Right ventricle myocardium inferior (tissue), 1 donor: ENCODE measurements at regions not wholly inside any gene's neighbourhood (a gene's known extent, or its start where the extent isn't known, plus 50 kb on each side); places are given as distances from the start of the nearest gene placed in this dataset.

ENCODE experiments used
- ATAC-seq: fragments of 200-7000 bp; cut with Tn5 transposase; one replicate; pipeline ENCODE4 v1.9.1; 2020; ENCODE audit warnings: mild to moderate bottlenecking, moderate library complexity
- DNase-seq: peaks from one replicate; pipeline ENCODE4 v3.0.0; 2021; ENCODE audit errors: missing footprints
- intact Hi-C: fragments of 100-400 bp; cut with DNase I; formaldehyde crosslinking; loops from one replicate; pipeline ENCODE4 v1.11.0; 2022
- donor health status: DM: no; HTN: yes; CAD: no; lungs with severe emphysema.

DNA sequence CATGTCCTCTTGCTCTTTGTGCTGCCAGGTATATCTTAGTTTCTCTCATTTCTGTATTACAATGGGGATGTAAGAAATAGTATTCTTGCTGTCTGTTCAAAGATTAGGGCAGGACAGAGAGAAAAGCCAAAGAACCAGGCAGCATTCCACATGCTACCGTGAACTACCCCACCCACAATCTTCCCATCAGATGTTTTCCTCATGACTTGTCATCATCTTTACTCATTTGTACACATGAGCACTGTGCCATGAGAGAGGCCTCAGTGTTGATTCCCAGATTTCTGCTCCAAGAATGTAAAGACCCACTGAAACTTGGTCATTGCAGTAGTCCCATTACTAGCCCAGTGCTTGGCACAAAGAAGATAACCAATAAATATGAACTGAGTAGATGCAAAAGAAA is 354.6 kb upstream of the RASGEF1B start:
- intact Hi-C loops = no loop called here
- DNase-seq (no peak), ATAC-seq (no peak)

DNA sequence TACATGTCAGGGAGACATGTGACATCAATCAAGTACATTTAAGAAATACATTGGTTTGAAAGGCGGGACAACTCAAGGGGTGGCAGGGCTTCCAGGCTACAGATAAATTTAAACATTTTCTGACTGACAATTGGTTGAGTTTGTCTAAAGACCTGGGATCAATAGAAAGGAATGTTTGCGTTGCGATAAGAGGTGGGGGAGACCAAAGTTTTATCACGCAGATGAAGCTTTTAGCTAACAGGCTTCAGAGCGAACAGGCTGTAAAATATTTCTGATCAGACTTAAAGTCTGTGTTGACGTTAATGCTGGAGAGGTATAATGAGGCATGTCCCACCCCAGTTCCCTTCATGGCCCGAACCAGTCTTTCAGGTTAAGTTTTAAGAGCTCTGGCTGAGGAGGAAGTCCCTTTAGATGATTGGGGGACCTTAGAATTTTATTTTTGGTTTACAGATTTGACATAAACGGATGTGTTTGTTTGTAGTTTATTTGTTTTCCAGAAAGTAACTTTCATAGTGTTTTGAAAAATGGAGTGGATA is 346.7 kb upstream of the RASGEF1B start:
- DNase-seq (no peak), ATAC-seq (no peak)
- intact Hi-C loops = no loop called here

DNA sequence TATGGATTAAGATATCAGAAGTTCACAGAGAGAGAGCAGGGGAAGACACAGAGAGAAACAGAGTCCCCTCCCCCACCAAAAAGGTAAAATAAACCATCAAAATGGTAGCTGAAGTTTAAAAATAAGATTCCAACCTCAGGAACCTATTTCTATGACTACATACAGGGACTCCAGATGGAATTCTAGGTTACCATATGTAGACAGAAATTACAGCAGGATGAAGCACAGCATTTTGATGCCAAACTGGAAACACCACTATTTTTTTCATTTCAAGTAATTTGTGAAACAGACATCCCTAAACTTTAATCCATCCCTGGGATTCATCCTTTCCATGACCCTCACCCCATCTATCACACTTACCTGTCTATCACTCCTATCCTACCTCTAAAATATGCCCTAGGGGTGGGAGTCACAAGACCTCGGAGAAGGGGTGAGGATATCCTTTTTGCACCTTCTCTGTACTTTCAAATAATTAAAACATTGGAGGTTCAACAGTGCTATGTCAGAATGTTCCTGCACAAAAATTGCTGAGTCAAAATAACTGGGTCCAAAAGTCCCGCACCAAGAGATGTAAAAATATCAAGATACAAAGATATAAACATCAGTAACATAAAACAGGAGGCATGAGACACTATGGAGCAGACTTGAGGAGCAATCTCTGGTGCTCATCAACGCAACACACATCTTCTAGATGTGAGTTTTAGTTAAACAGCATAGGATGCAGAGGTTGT is 344.5 kb upstream of the RASGEF1B start:
- ATAC-seq = no peak
- DNase-seq = no peak
- intact Hi-C loops = no loop called here

DNA sequence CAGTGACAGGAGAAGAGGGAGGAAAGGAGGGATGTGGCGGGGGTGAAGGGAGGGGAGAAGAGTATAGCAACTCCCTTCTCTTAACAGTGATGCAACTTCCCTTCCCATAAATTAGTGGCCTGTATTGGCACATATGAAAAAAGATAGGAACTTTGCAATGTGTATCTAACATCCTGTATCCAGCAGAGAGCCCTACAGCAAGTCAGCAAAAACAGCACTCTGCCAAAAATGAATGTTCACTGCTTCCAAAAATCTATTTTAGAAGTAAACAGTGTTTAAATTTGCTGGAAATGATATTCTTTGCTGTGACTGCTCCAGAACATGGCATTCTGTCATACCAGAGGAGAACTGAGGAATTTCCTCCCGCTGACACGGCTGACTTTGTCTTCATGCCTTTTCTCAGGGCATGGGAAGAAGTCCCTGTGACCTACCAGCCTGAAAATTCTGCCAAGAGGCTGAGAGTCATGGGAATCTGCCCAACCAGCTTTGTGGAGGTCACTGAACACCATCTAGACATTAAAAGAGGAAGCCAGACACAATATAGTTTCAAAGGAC is 343.4 kb upstream of the RASGEF1B start:
- intact Hi-C loops = no loop called here
- DNase-seq = no peak

DNA sequence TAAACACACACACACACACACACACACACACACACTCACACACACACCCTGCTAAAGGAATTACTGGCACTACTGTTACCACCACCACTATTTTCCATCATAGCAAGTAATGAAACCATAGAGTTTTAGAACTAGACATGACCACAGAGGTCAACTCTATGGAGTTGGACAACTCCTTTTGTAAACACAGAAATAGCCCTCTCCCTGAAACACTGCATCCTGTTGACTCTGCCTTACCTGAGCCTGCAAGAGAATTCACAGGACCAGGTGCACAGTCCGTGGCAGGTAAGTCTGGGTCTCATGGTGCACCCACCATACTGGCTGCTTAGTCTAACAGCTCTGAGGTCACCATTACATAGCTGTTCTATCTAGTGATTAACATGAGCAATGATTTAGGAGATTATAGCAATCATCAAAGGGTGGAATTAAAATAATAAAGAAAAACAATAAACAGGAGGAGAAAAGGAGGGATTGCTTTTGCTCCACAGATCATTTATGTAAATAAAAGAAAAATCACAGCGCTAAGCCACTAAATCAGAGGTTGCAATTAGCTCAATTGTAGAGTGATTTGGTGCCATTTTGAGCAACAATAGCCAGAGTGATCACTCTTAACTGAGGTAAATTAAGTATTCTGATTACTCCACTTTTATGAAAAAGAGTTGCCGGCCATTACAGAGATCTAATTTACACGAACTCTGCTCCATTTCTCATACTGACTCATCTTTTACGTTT is 340.0 kb upstream of the RASGEF1B start:
- ATAC-seq (no peak), DNase-seq (no peak)
- intact Hi-C loops = no loop called here

More for the DNA sequence above, 343.4 kb upstream of the RASGEF1B start:
- ATAC-seq = no peak

DNA sequence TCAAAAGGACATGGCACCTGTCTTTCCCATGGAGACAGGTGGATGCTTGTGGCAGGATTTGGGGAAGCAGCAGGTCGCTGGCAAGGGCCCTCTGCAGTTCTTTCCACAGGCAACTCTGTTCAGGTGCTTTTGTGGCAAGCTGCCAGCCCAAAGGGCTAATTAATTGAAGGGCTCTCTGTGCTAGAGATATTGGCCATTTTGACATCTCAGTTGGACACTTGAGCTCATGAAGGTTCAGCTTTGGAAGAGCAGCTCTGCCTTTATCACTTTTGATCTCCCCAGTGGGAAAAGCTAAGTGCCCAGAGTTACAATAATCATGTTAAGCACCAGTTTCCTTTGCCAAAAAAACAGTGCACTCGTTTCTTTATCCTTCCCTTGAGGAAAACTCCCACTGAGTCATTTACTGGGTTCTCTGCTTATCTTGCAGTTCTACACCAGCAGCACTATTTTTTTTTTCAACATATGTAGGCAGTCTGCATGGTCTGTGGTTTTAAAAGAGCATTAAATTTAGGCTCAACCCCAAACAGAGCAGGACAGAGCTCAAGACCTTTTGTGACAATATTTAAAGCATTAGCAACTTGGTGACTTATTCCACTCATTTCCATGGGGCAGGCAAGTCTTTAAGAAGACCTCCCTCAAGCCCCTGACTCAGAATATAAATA is 336.4 kb upstream of the RASGEF1B start:
- intact Hi-C loops = no loop called here
- ATAC-seq = no peak

DNA sequence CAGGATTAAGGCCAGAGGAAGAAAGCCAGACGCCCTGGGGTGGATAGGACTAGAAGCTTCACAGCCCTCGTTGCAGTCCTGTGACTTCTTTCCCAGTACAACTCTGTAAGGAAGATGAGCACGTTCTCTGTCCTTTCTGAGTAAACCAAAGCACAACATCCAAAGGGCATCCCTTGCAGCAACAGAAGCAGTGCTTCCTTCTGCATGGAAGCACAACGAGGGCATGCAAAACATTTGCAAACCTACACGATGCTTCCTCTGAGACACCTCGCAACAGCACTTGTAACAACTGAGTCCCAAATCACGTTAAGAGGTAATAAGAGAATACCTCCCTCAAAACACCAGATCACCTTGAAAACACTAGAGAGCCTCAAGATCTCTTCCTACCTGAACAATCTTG is 335.7 kb upstream of the RASGEF1B start:
- intact Hi-C loops = no loop called here
- no peak for DNase-seq
- ATAC-seq = no peak

More for the DNA sequence above, 336.4 kb upstream of the RASGEF1B start:
- DNase-seq = no peak

DNA sequence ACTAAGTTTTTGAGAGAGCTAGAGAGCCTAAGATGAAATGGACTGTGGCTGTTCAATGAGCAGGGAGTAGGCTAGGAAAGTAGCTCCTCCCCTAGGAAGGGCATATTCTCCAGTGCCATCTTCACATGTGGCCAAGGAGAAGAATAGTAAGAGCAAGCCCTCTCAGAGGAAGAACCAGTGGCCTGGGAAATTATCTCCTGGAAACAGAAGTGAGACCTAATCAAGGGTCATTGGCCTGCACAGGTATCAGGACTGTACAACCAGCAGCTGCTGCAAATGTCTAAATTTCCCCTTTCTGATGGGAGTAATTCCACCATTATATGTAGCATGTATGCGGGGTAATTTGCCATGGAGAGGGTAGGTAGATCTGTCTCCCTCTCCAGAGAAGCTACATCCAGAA is 334.8 kb upstream of the RASGEF1B start:
- ATAC-seq = no peak
- intact Hi-C loops = no loop called here
- no peak for DNase-seq

DNA sequence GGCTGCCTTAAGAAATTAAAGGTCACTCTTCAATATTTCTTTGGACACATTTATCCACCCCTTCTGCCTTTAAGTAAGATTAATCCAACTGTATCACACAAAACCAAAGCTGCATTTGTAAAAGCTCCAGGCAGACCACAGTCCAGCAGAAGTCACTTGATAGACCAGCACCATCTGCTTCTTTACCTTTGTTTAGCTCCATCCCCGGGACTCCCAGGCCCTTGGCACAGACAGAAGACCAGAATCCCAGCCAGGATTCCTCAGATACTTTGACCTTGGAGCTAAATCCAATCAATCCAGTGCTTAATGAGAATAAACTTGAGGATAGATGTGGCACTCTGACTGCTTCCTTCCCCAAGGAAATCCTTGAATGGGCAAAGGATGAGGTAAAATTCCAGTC is 333.1 kb upstream of the RASGEF1B start:
- no peak for DNase-seq
- no peak for ATAC-seq
- intact Hi-C loops = no loop called here

DNA sequence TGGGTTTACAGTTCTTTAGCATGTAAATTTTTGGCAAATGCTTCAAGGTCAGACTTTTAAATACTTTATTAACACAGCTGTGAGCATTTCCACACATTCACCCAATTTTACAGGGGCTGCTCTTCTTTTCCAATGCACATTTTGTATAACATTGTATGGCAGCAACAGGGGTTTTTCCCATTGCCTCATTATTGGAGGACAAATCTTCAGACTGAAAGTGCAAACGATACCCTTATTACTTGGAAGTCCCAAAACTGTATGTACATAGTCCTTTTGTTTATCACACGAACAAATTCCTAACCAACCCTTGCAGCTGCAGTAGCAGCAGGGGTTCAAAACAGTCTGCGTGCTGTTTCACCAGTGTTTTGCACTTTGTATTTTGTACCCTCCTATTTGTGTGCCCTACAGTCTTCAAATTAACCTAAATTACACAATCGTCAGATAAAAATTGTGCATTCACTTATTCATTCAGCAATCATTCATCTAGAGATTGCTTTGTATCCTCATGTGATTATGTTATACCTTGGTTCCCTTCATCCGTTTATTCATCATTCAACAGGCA is 330.7 kb upstream of the RASGEF1B start:
- DNase-seq = no peak
- intact Hi-C loops = no loop called here
- no peak for ATAC-seq

DNA sequence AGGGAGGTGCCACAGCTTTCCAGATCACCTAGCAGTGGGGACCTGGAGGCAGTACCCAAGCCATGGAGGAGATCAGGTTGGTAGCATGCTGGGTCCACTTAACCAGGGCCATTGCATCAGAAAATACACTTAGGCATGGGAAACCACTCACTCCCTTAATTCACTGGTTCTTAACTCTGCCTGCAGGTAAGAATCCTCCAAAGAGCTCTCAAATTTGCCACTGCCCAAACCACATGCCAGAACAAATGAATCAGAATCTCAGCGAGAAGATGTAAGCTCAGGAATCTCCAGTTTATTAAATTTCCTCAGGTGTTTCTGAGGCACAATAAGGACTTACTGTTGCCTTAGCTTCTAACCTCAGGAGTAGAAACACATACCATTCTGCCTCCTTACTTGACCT is 327.7 kb upstream of the RASGEF1B start:
- intact Hi-C loops = no loop called here
- DNase-seq (no peak), ATAC-seq (no peak)

DNA sequence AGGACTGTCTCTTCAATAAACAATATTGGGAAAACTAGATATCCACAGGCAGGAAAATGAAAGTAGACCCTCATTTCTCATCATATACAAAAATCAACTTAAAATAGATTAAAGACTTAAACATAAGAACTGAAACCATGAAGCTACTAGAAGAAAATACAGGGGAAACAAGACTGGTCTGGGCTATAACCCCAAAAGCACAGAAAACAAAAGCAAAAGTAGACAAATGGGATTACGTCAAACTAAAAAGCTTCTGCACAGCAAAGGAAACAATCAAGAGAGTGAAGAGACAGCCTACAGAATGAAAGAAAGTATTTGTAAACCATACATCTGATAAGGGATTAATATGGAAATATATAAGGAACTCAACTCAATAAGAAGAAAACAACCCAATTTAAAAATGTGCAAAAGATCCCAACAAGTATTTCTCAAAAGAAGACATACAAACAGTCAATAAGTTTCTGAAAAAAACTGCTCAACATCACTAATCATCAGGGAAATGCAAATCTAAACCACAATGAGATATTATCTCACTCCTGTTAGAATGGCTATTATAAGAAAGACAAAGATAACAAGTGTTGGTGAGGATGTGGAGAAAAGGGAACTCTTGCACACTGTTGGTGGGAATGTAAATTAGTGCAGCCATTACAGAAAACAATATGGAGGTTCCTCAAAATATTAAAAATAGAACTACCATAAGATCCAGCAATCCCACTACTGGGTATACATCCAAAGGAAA is 325.3 kb upstream of the RASGEF1B start:
- ATAC-seq (no peak), DNase-seq (no peak)
- intact Hi-C loops = no loop called here

DNA sequence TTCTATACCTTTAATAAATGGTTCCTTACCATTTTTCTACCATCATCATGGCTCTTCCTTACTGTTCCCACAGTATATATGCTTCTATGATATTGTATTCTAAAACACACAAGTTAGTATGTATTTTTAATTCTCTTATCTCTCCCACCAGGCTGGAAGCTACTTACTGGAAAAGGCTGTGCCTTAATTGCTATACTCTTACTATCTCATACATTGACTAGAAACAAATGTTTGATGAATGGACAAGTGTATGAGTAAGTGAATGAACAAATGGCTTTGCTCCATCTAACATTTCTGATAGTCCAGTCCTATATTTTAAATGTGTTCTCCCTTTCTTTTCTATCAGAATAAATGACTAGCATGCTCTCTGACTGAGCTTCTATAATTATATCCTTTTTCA is 320.8 kb upstream of the RASGEF1B start:
- ATAC-seq (no peak), DNase-seq (no peak)
- intact Hi-C loops = no loop called here

DNA sequence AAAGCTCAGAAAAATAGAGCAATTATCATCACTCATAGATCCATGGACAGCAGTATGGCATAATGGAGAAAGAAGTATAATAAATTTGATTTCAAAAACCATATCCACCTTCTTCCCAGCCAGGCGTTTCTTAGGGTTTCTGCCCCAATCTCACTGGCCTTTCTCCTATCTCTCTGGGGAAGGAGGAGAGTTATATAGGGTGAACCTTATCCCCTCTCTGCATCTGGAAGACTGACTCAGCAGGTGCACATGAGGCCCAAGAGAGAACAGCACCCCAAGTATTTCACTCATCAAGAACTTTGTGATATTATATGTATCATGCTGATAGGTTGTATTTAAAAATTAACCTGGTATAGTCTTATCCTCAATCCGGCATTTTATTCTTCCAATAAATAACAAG is 318.8 kb upstream of the RASGEF1B start:
- intact Hi-C loops = no loop called here

DNA sequence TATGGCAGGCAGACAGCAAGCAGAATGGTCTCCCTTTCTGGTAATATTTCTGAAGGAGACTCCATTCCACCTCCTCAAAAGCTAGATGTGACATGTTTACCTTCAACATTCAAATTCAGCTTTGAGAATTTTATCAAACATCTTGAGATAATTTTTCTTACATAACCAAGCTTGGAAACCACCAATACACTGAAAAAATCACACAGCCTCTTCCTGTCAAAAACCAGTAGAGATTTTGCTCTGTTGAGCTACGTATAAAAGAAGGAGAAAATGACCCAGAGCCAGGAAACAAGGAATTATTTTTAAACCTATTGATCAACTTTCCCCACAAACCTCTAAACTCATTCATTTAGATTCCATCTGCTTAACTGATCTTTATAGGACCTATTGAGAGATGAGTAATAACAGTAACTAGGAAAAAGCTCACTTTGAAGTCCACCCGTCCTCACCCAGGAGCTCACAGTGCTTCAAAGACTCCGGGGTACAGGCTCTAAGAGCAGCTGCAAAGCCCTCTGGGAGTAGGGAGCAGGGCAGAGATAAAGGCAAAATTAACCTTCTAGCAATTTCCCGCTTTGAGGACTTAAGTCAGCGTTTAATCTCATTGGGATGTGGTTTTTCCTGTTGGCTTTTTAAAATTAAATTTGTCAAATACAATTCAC is 318.2 kb upstream of the RASGEF1B start:
- no peak for DNase-seq
- ATAC-seq = no peak
- intact Hi-C loops = no loop called here

More for the DNA sequence above, 318.8 kb upstream of the RASGEF1B start:
- DNase-seq (no peak), ATAC-seq (no peak)

DNA sequence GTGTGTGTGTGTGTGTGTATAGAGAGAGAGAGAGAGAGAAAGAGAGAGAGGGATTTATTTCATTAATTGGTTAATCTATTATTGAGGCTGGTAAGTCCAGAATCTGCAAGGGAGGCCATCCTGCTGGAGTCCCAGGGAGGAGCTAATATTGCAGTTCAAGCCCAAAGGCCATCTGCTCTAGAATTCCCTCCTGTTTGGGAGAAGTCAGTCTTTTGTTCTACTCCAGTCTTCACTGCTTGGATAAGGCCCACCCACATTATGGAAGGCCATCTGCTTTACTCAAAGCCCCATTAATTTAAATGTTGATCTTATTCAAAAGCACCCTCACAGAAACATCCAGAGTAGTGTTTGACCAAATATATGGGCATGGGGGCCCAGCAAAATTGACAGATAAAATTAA is 317.5 kb upstream of the RASGEF1B start:
- ATAC-seq (no peak), DNase-seq (no peak)
- intact Hi-C loops = no loop called here

DNA sequence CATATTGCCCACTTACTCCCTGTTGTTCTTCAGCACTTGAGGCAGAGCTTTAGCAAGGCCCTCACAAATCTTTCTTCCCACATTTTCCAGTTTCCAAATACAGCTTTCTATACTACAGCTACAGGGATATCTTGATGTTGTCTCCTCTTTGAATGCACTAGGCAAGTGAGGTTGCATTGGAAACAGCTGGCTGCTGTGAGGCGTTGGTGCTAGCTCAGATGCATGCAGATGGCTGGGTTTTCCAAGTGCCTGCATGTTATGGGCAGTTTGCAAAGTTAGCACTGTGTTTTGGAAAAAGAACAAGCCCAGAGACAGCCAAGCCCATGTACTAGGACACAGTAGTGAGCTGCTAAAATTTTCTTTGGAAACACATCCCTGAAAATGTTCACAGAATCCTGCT is 315.1 kb upstream of the RASGEF1B start:
- intact Hi-C loops = no loop called here
- ATAC-seq = no peak

More for the DNA sequence above, 315.1 kb upstream of the RASGEF1B start:
- DNase-seq = no peak
